ENCODE measurements at regions not wholly inside any gene's neighbourhood (a gene's known extent, or its start where the extent isn't known, plus 50 kb on each side); places are given as distances from the start of the nearest gene placed in this dataset.
"Not testable (repeated sequence)": the region's sequence is repeated elsewhere in the genome, so short reads cannot be mapped to it uniquely, and the experiment has no call there.

GRCh38 chr1:208347191-208347590 is 103.0 kb upstream of the PLXNA2 start:
- no peak for DNase-seq (ENCODE audit: low spot score)

- DNase-seq (ENCODE audit: low spot score): no peak
Measured at GRCh38 chr1:208349694-208350330, 105.6 kb upstream of the PLXNA2 start.

- no peak for DNase-seq (ENCODE audit: low spot score)
Measured at GRCh38 chr1:208350815-208351214, 106.6 kb upstream of the PLXNA2 start.

- no peak for DNase-seq (ENCODE audit: low spot score)
Measured at GRCh38 chr1:208351838-208352237, 107.7 kb upstream of the PLXNA2 start.

- not testable (repeated sequence) for DNase-seq (ENCODE audit: low spot score)
Measured at GRCh38 chr1:208353797-208354196, 109.6 kb upstream of the PLXNA2 start.

- no peak for DNase-seq (ENCODE audit: low spot score)
Measured at GRCh38 chr1:208357644-208358507, 113.7 kb upstream of the PLXNA2 start.

GRCh38 chr1:208358651-208359050 is 114.5 kb upstream of the PLXNA2 start:
- no peak for DNase-seq (ENCODE audit: low spot score)

GRCh38 chr1:208362011-208362410 is 117.8 kb upstream of the PLXNA2 start:
- no peak for DNase-seq (ENCODE audit: low spot score)

GRCh38 chr1:208366559-208366958 is 122.4 kb upstream of the PLXNA2 start:
- DNase-seq (ENCODE audit: low spot score): no peak

- DNase-seq (ENCODE audit: low spot score): no peak
Measured at GRCh38 chr1:208369045-208369444, 124.9 kb upstream of the PLXNA2 start.

- DNase-seq (ENCODE audit: low spot score): no peak
Measured at GRCh38 chr1:208369658-208370057, 125.5 kb upstream of the PLXNA2 start.

- no peak for DNase-seq (ENCODE audit: low spot score)
Measured at GRCh38 chr1:208374391-208374941, 130.3 kb upstream of the PLXNA2 start.

- no peak for DNase-seq (ENCODE audit: low spot score)
Measured at GRCh38 chr1:208381481-208381880, 137.3 kb upstream of the PLXNA2 start.

- DNase-seq (ENCODE audit: low spot score): no peak
Measured at GRCh38 chr1:208387908-208388811, 144.0 kb upstream of the PLXNA2 start.

GRCh38 chr1:208393416-208393815 is 149.2 kb upstream of the PLXNA2 start:
- no peak for DNase-seq (ENCODE audit: low spot score)

GRCh38 chr1:208393826-208394225 is 149.6 kb upstream of the PLXNA2 start:
- no peak for DNase-seq (ENCODE audit: low spot score)

- no peak for DNase-seq (ENCODE audit: low spot score)
Measured at GRCh38 chr1:208397286-208397685, 153.1 kb upstream of the PLXNA2 start.

GRCh38 chr1:208405014-208405413 is 160.8 kb upstream of the PLXNA2 start:
- no peak for DNase-seq (ENCODE audit: low spot score)

GRCh38 chr1:208409176-208409575 is 165.0 kb upstream of the PLXNA2 start:
- no peak for DNase-seq (ENCODE audit: low spot score)

GRCh38 chr1:208410409-208410808 is 166.2 kb upstream of the PLXNA2 start:
- no peak for DNase-seq (ENCODE audit: low spot score)

- no peak for DNase-seq (ENCODE audit: low spot score)
Measured at GRCh38 chr1:208413006-208413405, 168.8 kb upstream of the PLXNA2 start.

- no peak for DNase-seq (ENCODE audit: low spot score)
Measured at GRCh38 chr1:208418667-208419066, 174.5 kb upstream of the PLXNA2 start.
